HUES48 (cell line): ENCODE measurements at regions not wholly inside any gene's neighbourhood (a gene's known extent, or its start where the extent isn't known, plus 50 kb on each side); places are given as distances from the start of the nearest gene placed in this dataset.

Source experiments
- H3K27ac ChIP-seq: one replicate; pipeline ENCODE4 v1.7.0; 2013; ENCODE audit warnings: low read depth, low read length, inconsistent platforms
- H3K27me3 ChIP-seq: 2 replicates; pipeline ENCODE4 v1.6.1; 2013; ENCODE audit warnings: mild to moderate bottlenecking, low read length; ENCODE audit not compliant: control insufficient read depth, insufficient read depth
- H3K36me3 ChIP-seq: 2 replicates; pipeline ENCODE4 v1.6.1; 2013; ENCODE audit warnings: low read length; ENCODE audit not compliant: control insufficient read depth, insufficient read depth
- H3K4me1 ChIP-seq: 2 replicates; pipeline ENCODE4 v1.6.1; 2013; ENCODE audit warnings: mild to moderate bottlenecking, low read length; ENCODE audit not compliant: control insufficient read depth, insufficient read depth
- H3K4me3 ChIP-seq: 2 replicates; pipeline ENCODE4 v1.5.1; 2013; ENCODE audit warnings: mild to moderate bottlenecking, low read depth, low read length
- H3K9ac ChIP-seq: 2 replicates; pipeline ENCODE4 v1.6.1; 2013; ENCODE audit warnings: mild to moderate bottlenecking, low read depth, low read length, moderate library complexity
- H3K9me3 ChIP-seq: 2 replicates; pipeline ENCODE4 v1.6.1; 2013; ENCODE audit warnings: low read length; ENCODE audit not compliant: control insufficient read depth, insufficient read depth

DNA sequence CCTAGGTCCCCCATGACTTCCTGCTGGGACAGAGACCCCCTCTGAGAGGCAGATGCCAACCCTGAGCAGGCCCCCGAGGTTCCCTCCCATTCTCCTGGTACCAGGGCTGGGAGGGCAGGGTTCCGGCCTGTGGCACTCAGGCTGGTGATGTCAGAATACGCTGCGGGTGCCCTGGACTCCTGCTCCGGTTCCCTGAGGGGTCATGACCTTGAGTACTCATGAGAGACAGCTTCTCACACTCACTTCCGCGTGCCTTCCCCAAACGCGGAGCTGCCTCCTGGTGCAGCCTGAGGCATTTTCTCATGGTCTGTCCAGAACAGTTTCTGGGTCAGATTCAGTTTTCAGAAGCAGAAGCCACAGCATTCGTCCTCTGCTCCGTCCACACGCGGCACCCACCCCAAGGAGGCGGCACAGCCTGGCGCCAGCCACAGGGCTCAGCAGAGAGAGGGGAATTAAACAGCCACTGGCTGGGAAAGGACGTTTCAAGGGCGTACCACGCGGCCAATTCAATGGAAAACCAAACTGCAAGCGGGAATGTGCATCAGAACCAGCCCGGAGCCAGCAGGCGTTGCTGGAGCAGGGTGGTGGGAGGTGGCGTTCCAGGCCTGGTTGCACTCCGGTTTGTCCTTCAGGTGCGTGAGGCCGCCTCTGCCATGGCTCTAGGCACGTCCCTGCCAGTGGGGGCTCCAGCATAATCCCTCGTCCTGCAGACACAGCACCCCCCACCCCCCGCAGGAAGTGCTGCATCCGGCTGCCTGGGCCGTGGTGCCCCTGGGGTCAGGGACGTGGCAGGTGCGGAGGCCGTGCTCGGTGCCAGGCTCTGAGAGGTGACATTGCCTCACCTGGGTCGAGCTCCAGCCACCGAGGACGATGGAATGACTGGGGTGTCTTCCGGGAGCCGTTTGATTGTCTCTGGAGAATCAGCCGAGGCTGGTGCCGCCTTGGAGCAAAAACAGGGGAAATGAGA is 58.3 kb upstream of the BHLHE23 start:
- H3K9me3 ChIP-seq, result no peaks in the 10 kb centered on the region
- H3K9ac ChIP-seq, result no peak overlapping the region
- no peak overlapping the region for H3K27ac ChIP-seq
- H3K4me3 ChIP-seq, result no peak overlapping the region
- H3K36me3 ChIP-seq, result no peaks in the 10 kb centered on the region
- H3K27me3 ChIP-seq, result no peaks in the 10 kb centered on the region
- no peaks in the 10 kb centered on the region for H3K4me1 ChIP-seq

DNA sequence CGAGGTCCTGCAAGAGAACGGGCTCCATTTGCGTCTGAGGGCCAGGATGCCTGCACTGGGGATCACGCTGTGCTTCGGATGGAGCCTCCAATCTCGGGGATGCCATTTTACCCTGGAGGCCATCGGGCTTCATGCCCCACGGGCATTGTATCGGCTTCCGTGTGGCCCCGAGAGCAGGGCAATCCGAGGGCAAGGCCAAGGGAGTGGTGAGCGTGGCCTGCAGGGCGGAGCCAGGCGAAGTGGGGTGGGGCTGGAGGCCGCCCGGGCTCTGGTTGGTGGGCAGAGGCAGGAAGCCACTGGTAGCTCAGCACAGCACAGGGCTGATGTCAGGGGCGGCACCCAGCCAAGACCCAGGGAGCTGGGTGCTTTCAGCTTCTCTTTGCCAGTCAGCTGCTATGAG is 57.5 kb upstream of the BHLHE23 start:
- H3K9me3 ChIP-seq, result no peaks in the 10 kb centered on the region
- H3K27me3 ChIP-seq, result no peaks in the 10 kb centered on the region
- H3K27ac ChIP-seq, result no peak overlapping the region
- H3K36me3 ChIP-seq, result no peaks in the 10 kb centered on the region
- no peaks in the 10 kb centered on the region for H3K4me1 ChIP-seq
- no peak overlapping the region for H3K4me3 ChIP-seq
- no peak overlapping the region for H3K9ac ChIP-seq

DNA sequence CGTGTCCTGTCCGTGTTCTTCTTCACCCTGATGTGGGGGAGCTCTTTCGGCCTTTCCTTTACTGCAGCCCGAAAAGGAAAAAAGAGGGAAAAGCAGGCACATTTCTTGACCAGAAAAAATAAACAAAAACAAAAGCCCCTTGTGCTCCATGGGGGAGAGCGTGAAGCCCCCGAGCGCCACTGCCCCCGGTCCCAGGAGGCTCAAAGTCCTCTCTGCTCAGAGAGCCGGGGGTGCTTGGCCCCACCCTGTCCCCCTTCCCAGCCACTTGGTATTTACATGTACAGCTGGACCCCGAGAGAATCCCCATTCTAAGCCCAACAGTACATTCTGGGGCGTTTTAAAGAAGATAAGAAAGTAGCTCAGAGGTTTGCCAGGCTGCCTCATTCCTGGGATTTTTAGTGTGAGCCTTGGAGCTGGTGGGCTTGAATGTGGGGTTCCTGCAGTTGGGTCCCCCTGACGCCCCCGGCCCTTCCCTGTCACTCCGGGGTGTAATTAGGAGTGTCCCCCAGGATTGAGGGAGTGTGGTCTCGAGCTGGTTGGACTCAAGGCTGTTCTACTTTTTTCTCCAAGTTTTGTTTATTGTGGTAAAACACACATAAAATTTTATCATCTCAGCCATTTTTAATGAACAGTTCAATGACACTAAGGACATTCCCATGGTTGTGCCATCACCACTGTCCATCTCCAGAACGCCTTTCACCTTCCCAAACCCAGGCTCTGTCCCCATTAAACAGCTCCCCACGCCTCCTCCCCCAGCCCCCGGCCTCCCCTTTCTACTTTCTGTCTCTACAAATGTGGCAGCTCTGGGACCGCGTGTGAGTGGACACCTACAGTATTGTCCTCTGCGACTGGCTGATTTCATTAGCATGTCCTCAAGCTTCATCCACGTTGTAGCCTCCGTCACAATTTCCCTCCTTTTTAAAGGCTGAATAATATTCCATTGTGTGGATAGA is 55.7 kb upstream of the BHLHE23 start:
- no peak overlapping the region for H3K27ac ChIP-seq
- H3K36me3 ChIP-seq, result no peaks in the 10 kb centered on the region
- no peaks in the 10 kb centered on the region for H3K9me3 ChIP-seq
- no peak overlapping the region for H3K9ac ChIP-seq
- no peaks in the 10 kb centered on the region for H3K4me1 ChIP-seq
- H3K4me3 ChIP-seq, result no peak overlapping the region
- H3K27me3 ChIP-seq, result no peaks in the 10 kb centered on the region

DNA sequence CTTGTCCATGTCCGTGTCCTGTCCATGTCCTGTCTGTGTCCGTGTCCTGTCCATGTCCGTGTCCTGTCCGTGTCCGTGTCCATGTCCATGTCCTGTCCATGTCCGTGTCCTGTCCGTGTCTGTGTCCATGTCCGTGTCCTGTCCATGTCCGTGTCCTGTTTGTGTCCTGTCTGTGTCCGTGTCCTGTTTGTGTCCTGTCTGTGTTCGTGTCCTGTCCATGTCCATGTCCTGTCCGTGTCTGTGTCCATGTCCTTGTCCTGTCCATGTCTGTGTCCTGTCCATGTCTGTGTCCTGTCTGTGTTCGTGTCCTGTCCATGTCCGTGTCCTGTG is 55.0 kb upstream of the BHLHE23 start:
- Histone ChIP-seq H3K27ac (no peak overlapping the region), H3K4me1 (no peaks in the 10 kb centered on the region), H3K4me3 (no peak overlapping the region), H3K9me3 (0 out of 2 replicates have a peak, but pooled peaks cover 3% of the 10 kb centered on the region), H3K36me3 (no peaks in the 10 kb centered on the region), H3K27me3 (0 out of 2 replicates have a peak, but pooled peaks cover 2% of the 10 kb centered on the region), H3K9ac (no peak overlapping the region)

DNA sequence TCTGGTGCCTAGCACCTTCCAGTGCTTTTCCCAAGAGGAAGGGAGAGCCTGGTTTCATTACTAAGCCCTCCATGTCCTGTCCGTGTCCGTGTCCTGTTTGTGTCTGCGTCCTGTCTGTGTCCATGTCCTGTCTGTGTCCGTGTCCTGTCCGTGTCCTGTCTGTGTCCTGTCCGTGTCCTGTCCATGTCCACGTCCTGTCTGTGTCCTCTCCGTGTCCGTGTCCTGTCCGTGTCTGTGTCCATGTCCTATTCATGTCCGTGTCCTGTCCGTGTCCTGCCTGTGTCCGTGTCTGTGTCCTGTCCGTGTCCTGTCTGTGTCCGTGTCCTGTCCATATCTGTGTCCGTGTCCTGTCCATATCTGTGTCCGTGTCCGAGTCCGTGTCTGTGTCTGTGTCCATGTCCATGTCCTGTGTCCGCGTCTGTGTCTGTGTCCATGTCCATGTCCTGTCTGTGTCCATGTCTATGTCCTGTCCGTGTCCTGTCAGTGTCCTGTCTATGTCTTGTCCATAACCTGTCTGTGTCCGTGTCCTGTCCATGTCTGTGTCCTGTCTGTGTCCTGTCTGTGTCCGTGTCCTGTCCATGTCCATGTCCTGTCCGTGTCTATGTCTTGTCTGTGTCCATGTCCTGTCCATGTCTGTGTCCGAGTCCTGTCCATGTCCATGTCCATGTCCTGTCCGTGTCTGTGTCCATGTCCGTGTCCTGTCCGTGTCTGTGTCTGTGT is 54.4 kb upstream of the BHLHE23 start:
- Histone ChIP-seq H3K27ac (no peak overlapping the region), H3K9me3 (0 out of 2 replicates have a peak, but pooled peaks cover 3% of the 10 kb centered on the region), H3K27me3 (0 out of 2 replicates have a peak, but pooled peaks cover 2% of the 10 kb centered on the region), H3K4me3 (no peak overlapping the region), H3K4me1 (no peaks in the 10 kb centered on the region), H3K36me3 (no peaks in the 10 kb centered on the region), H3K9ac (no peak overlapping the region)

DNA sequence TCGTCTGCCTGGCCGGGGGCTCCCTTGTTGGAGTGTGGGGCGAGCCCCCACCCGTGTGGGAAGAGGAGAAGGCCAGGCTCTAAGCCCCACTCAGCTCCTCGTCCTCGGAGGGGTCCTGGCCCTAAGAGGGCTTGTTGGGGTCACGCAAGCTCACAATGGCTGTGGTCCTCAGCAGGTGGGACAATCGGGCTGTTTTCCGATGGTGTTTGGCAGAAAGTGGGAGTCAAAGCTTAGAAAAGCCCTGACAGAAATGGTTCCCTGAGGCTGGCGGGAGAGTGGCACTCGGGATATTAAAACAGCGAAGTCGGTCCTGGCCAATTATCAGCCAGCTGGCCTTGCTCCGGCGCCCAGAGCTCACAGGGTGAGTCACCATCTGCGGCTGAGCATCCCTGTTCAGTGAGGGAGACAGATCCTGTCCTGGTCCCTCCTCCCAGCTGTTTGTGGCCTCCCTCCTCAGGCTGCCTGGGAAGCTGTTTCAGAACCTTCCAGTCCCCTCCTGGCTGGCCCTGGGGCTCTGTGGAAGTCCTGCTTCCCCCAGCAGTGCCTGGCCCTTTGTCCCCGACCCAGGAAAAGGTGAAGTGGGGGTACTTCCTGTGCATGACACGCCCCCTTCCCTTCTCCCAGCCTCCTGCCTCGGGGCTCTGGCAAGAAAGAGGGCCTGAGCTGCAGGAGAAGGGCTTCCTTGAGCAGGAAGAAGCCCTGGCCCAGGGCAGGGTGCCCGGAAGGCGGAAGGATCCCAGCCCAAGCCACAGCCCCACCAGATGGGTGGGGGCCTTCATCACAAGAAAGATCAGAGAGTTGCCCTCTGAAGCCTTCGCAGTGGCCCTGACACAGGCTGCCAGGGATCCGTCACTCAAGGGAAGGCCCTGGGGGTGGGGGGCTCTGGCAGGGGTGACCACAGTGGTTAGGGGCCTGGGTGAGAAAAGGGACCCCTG is 53.6 kb upstream of the BHLHE23 start:
- no peak overlapping the region for H3K27ac ChIP-seq
- H3K4me1 ChIP-seq, result no peaks in the 10 kb centered on the region
- H3K4me3 ChIP-seq, result no peak overlapping the region
- 0 out of 2 replicates have a peak, but pooled peaks cover 3% of the 10 kb centered on the region for H3K9me3 ChIP-seq
- H3K9ac ChIP-seq, result no peak overlapping the region
- H3K36me3 ChIP-seq, result no peaks in the 10 kb centered on the region
- 0 out of 2 replicates have a peak, but pooled peaks cover 2% of the 10 kb centered on the region for H3K27me3 ChIP-seq

DNA sequence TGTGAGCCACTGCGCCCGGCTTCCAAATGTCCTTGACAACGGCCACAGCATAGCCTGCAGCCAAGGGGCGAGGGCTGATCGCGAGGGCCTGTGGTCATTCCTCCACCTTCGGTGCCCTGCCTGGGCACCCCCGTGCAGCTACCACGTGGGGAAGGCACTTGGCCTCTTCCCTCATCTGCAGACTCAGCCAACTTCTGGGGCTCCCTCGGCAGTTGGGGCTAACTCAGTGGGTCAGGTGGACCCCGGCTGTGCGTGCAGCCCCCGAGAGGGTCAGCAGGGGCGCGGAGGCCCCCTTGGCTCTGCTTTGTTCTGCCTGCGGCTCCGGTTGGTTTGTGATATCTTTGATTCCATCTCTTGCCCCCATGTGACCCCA is 52.9 kb upstream of the BHLHE23 start:
- H3K9ac ChIP-seq, result no peak overlapping the region
- H3K4me3 ChIP-seq, result no peak overlapping the region
- H3K36me3 ChIP-seq, result no peaks in the 10 kb centered on the region
- H3K4me1 ChIP-seq, result no peaks in the 10 kb centered on the region
- H3K27ac ChIP-seq, result no peak overlapping the region
- 0 out of 2 replicates have a peak, but pooled peaks cover 3% of the 10 kb centered on the region for H3K9me3 ChIP-seq
- 0 out of 2 replicates have a peak, but pooled peaks cover 2% of the 10 kb centered on the region for H3K27me3 ChIP-seq

DNA sequence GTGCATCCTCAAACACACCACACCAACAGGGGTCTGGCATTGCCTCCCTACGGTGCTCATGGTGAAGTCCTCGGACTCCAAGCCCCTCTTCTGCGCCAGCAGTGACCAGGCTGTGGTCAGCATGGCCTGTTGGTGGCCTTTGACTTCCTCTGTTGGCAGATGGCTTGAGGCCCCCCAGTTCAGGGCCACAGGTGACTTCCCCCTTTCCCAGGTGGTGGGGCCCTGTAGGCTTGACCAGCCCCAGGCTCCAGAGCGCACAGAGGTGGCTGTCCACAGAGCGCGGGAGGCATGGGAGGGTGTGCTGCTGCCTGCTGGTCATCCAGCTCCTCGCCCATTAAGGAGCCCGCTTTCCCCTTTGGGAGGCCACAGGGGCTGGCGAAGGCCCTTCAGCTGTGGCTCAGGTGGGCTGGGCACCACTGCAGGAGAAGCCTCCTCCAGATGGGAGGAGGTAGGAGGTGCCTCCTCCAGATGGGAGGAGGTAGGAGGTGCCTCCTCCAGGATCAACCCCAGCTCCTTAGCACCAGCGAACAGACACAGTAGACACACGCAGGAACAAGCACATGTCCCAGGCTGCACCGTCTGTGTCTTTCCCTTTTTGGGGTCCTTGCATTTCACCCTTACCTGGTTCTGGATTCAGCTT is 52.1 kb upstream of the BHLHE23 start:
- Histone ChIP-seq H3K36me3 (no peaks in the 10 kb centered on the region), H3K27ac (no peak overlapping the region), H3K4me3 (no peak overlapping the region), H3K9me3 (0 out of 2 replicates have a peak, but pooled peaks cover 3% of the 10 kb centered on the region), H3K4me1 (no peaks in the 10 kb centered on the region), H3K9ac (no peak overlapping the region), H3K27me3 (0 out of 2 replicates have a peak, but pooled peaks cover 2% of the 10 kb centered on the region)

DNA sequence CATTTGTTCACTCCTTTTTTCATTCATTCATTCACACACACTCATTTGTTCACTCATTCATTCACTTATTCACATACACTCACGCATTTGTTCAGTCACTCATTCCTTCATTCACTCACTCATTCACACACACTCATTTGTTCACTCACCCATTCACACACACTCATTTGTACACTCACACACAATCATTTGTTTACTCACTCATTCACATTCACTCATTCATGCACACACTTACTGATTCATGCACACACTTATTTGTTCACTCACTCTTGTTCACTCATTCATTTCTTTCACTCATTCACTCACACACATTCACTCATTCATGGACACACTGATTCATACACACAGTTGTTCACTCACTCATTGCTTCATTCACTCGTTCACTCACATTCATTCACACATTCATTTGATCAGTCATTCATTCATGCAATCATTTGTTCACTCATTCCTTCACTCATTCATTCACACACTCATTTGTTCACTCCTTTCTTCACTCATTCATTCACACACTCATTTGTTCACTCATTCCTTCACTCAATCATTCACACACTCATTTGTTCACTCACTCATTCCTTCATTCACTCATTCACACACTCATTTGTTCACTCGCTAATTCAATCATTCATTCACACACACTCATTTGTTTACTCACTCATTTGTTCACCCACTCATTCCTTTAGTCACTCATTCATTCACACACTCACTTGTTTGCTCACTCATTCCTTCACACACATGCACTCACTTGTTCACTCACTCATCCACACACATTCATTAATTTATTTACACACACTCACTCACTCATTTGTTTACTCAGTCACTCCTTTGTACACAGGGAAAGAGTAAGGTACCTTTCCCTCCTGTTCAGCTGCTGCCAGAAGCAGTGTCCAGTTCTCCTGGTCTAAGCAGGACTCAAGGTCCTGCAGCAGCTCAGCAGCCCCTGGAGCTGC is 50.7 kb upstream of the BHLHE23 start:
- Histone ChIP-seq H3K9ac (no peak overlapping the region), H3K4me3 (no peak overlapping the region)

More for the DNA sequence above, 50.7 kb upstream of the BHLHE23 start:
- 0 out of 2 replicates have a peak, but pooled peaks cover 2% of the 10 kb centered on the region for H3K27me3 ChIP-seq
- 0 out of 2 replicates have a peak, but pooled peaks cover 3% of the 10 kb centered on the region for H3K9me3 ChIP-seq
- H3K36me3 ChIP-seq, result no peaks in the 10 kb centered on the region
- H3K4me1 ChIP-seq, result no peaks in the 10 kb centered on the region
- H3K27ac ChIP-seq, result no peak overlapping the region
